ENCODE measurements at regions not wholly inside any gene's neighbourhood (a gene's known extent, or its start where the extent isn't known, plus 50 kb on each side); places are given as distances from the start of the nearest gene placed in this dataset.

DNA sequence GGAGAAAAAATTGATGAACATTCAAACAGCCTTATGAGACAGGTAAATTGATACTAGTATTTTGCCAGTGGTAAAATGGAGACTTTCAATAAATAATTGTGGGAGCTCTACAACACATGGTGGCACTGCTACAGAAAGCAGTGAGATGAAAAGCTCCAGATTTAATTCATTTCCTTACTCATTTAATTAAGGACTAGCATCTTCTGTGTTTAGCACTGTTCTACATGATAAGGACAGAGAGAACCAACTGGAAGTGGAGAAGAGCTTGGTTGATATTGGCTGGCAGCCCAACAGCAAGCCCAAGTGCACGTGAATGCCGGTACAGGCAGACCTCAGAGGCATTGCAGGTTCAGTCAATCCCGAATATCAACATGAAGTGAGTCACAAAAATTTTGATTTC, 470.4 kb upstream of the MYT1L start (continued):
- no peak for TF ChIP-seq JUND (IDR thresholded peaks at IDR 0.05; ENCODE audit: low read length)
- TF ChIP-seq CBX8 (IDR thresholded peaks at IDR 0.05; ENCODE audit: borderline replicate concordance, low read depth, low read length) = no peak

Measured in H1 (cell line).